Esophagus (tissue), 2 donors: ENCODE measurements at regions not wholly inside any gene's neighbourhood (a gene's known extent, or its start where the extent isn't known, plus 50 kb on each side); places are given as distances from the start of the nearest gene placed in this dataset.

Source experiments
- H3K27ac ChIP-seq, 2 donors: one replicate each; pipeline ENCODE4 v1.5.1; 2013; ENCODE audit warnings: low read depth in 2 of 2, mild to moderate bottlenecking in 2 of 2, inconsistent platforms in 1 of 2, low read length in 1 of 2, moderate library complexity in 1 of 2
- H3K27me3 ChIP-seq, 2 donors: one replicate each; pipeline ENCODE4 v1.6.1; 2013; ENCODE audit warnings: low read length in 2 of 2, control low read depth in 1 of 2, mild to moderate bottlenecking in 1 of 2; ENCODE audit not compliant: insufficient read depth in 2 of 2, control insufficient read depth in 1 of 2
- H3K36me3 ChIP-seq, 2 donors: one replicate each; pipeline ENCODE4 v1.6.1; 2013; ENCODE audit warnings: low read length in 1 of 2; ENCODE audit not compliant: control insufficient read depth in 2 of 2, insufficient read depth in 2 of 2
- H3K4me1 ChIP-seq, 2 donors: one replicate each; pipeline ENCODE4 v1.6.1; 2013; ENCODE audit warnings: low read length in 1 of 2; ENCODE audit not compliant: control insufficient read depth in 2 of 2, insufficient read depth in 2 of 2
- H3K4me3 ChIP-seq, 2 donors: one replicate each; pipeline ENCODE4 v1.5.1; 2013; ENCODE audit warnings: low read length in 2 of 2, mild to moderate bottlenecking in 2 of 2, low read depth in 1 of 2, moderate library complexity in 1 of 2
- H3K9me3 ChIP-seq, 2 donors: one replicate each; pipeline ENCODE4 v1.6.1; 2013; ENCODE audit warnings: mild to moderate bottlenecking in 2 of 2, low read depth in 1 of 2, low read length in 1 of 2, moderate library complexity in 1 of 2; ENCODE audit not compliant: control insufficient read depth in 2 of 2, insufficient read depth in 1 of 2
- WGBS, 2 donors: extraction: QIAGEN DNeasy Blood & Tissue Kit; methylation state at CpG; one replicate each; pipeline ENCODE4 v1.1.7; 2013; 5-methylcytosine and 5-hydroxymethylcytosine counted together
- donor health status: healthy with polysubstance abuse.
- donor health status: Bipolar disorder and iron deficiency.

- no peak overlapping the region for H3K4me3 ChIP-seq
- WGBS, 2 donors, result 29 to 33% methylated on average over 8 of the region's 8 CpGs
- H3K36me3 ChIP-seq, result no peaks in the 10 kb centered on the region
- H3K9me3 ChIP-seq, result no peaks in the 10 kb centered on the region
- H3K27ac ChIP-seq, result peak overlapping the region; percentile 82 to 89
- H3K27me3 ChIP-seq, result no peaks in the 10 kb centered on the region
- peaks cover 2 to 8% of the 10 kb centered on the region in 2 donors for H3K4me1 ChIP-seq
Observed at GRCh38 chr5:32842813-32843530, 131.9 kb downstream of the NPR3 start.

GRCh38 chr5:32843531-32843895 lies 132.4 kb downstream of the NPR3 start:
- Histone ChIP-seq H3K36me3 (no peaks in the 10 kb centered on the region), H3K4me3 (no peak overlapping the region), H3K9me3 (no peaks in the 10 kb centered on the region), H3K27me3 (no peaks in the 10 kb centered on the region), H3K4me1 (peaks cover 2 to 8% of the 10 kb centered on the region in 2 donors), H3K27ac (peak overlapping the region; percentile 82 to 89)
- WGBS, 2 donors, result 34 to 43% methylated on average over 3 of the region's 3 CpGs

GRCh38 chr5:32845171-32845570 lies 134.1 kb downstream of the NPR3 start:
- Histone ChIP-seq H3K4me3 (no peak overlapping the region), H3K36me3 (no peaks in the 10 kb centered on the region), H3K4me1 (peaks cover 2 to 8% of the 10 kb centered on the region in 2 donors), H3K9me3 (peaks cover 0 to 2% of the 10 kb centered on the region in 2 donors), H3K27ac (no peak overlapping the region), H3K27me3 (peaks cover 0 to under 1% of the 10 kb centered on the region in 2 donors)
- 51 to 69% methylated on average over 3 of the region's 3 CpGs for WGBS, 2 donors

GRCh38 chr5:32848120-32848519 lies 137.0 kb downstream of the NPR3 start:
- Histone ChIP-seq H3K9me3 (peaks cover 0 to 2% of the 10 kb centered on the region in 2 donors), H3K27me3 (peaks cover 0 to 7% of the 10 kb centered on the region in 2 donors), H3K4me1 (peaks cover 1 to 3% of the 10 kb centered on the region in 2 donors), H3K27ac (no peak overlapping the region), H3K36me3 (no peaks in the 10 kb centered on the region), H3K4me3 (no peak overlapping the region)

GRCh38 chr5:32848681-32849080 lies 137.6 kb downstream of the NPR3 start:
- H3K27ac ChIP-seq, result no peak overlapping the region
- H3K27me3 ChIP-seq, result peaks cover 0 to 7% of the 10 kb centered on the region in 2 donors
- no peaks in the 10 kb centered on the region for H3K36me3 ChIP-seq
- WGBS, 2 donors, result 49 to 62% methylated on average over 3 of the region's 3 CpGs
- H3K9me3 ChIP-seq, result peaks cover 0 to 2% of the 10 kb centered on the region in 2 donors
- no peaks in the 10 kb centered on the region for H3K4me1 ChIP-seq
- no peak overlapping the region for H3K4me3 ChIP-seq

- 83 to 86% methylated on average over 5 of the region's 5 CpGs for WGBS, 2 donors
- H3K9me3 ChIP-seq, result peaks cover 0 to 2% of the 10 kb centered on the region in 2 donors
- H3K4me3 ChIP-seq, result no peak overlapping the region
- H3K27ac ChIP-seq, result no peak overlapping the region
- H3K36me3 ChIP-seq, result no peaks in the 10 kb centered on the region
- peaks cover 0 to 7% of the 10 kb centered on the region in 2 donors for H3K27me3 ChIP-seq
- no peaks in the 10 kb centered on the region for H3K4me1 ChIP-seq
Observed at GRCh38 chr5:32850817-32851496, 139.8 kb downstream of the NPR3 start.

GRCh38 chr5:32851559-32852173 lies 140.5 kb downstream of the NPR3 start:
- peaks cover 0 to 2% of the 10 kb centered on the region in 2 donors for H3K9me3 ChIP-seq
- H3K4me3 ChIP-seq, result no peak overlapping the region
- H3K36me3 ChIP-seq, result no peaks in the 10 kb centered on the region
- H3K27ac ChIP-seq, result peak overlapping the region in 1 of 2 donors; percentile 1
- H3K4me1 ChIP-seq, result no peaks in the 10 kb centered on the region
- H3K27me3 ChIP-seq, result peaks cover 0 to 7% of the 10 kb centered on the region in 2 donors
- WGBS, 2 donors, result 50 to 58% methylated on average over 7 of the region's 7 CpGs

GRCh38 chr5:32852535-32852934 lies 141.4 kb downstream of the NPR3 start:
- 35 to 44% methylated on average over 8 of the region's 8 CpGs for WGBS, 2 donors
- H3K27ac ChIP-seq, result no peak overlapping the region
- H3K9me3 ChIP-seq, result peaks cover 0 to 2% of the 10 kb centered on the region in 2 donors
- H3K27me3 ChIP-seq, result peaks cover 0 to 7% of the 10 kb centered on the region in 2 donors
- no peaks in the 10 kb centered on the region for H3K36me3 ChIP-seq
- H3K4me3 ChIP-seq, result no peak overlapping the region
- no peaks in the 10 kb centered on the region for H3K4me1 ChIP-seq

GRCh38 chr5:32852976-32853375 lies 141.9 kb downstream of the NPR3 start:
- WGBS, 2 donors, result 81% methylated on average over 1 of the region's 1 CpG
- Histone ChIP-seq H3K4me1 (no peaks in the 10 kb centered on the region), H3K4me3 (no peak overlapping the region), H3K27ac (no peak overlapping the region), H3K36me3 (no peaks in the 10 kb centered on the region), H3K27me3 (peaks cover 0 to 7% of the 10 kb centered on the region in 2 donors), H3K9me3 (peaks cover 0 to 2% of the 10 kb centered on the region in 2 donors)
